Stimulated activated naive CD8-positive, alpha-beta T cell treated with anti-CD3 and anti-CD28 coated beads, Interleukin-15, amount 100 ng/mL, for 72 hours (primary cell): ENCODE measurements at regions not wholly inside any gene's neighbourhood (a gene's known extent, or its start where the extent isn't known, plus 50 kb on each side); places are given as distances from the start of the nearest gene placed in this dataset.
"Not testable (repeated sequence)": the region's sequence is repeated elsewhere in the genome, so short reads cannot be mapped to it uniquely, and the experiment has no call there.

Source experiments
- ATAC-seq: fragments of 150-1000 bp; cut with Tn5 transposase; 2 replicates; pipeline ENCODE4 v1.10.0; 2021; ENCODE audit warnings: mild to moderate bottlenecking, moderate library complexity
- DNase-seq, 2 donors: peaks; one replicate each; pipeline ENCODE4 v3.0.0; 2021 to 2022
- H3K27ac Mint-ChIP-seq, 2 donors: one replicate each; pipeline ENCODE4 v1.8.0; 2022; ENCODE audit warnings: mild to moderate bottlenecking in 2 of 2, mixed read lengths in 2 of 2, moderate library complexity in 2 of 2
- H3K27me3 Mint-ChIP-seq: one replicate; pipeline ENCODE4 v1.8.0; 2022; ENCODE audit warnings: mixed read lengths
- H3K4me1 Mint-ChIP-seq: one replicate; pipeline ENCODE4 v1.8.0; 2022; ENCODE audit warnings: mild to moderate bottlenecking, mixed read lengths
- H3K4me3 Mint-ChIP-seq, 2 donors: one replicate each; pipeline ENCODE4 v1.8.0; 2022; ENCODE audit warnings: mild to moderate bottlenecking in 2 of 2, mixed read lengths in 2 of 2, moderate library complexity in 1 of 2
- H3K9me3 Mint-ChIP-seq, 2 donors: one replicate each; pipeline ENCODE4 v1.8.0; 2022; ENCODE audit warnings: mixed read lengths in 2 of 2

GRCh38 chr1:182159443-182159842, 97.9 kb upstream of the ZNF648 start:
- DNase-seq = no peak
- H3K9me3 Mint-ChIP-seq = peaks cover 5 to 10% of the 10 kb centered on the region in 2 donors
- H3K4me3 Mint-ChIP-seq = no peak overlapping the region
- no peak overlapping the region for H3K27ac Mint-ChIP-seq
- no peaks in the 10 kb centered on the region for H3K4me1 Mint-ChIP-seq
- no peaks in the 10 kb centered on the region for H3K27me3 Mint-ChIP-seq
- ATAC-seq = no peak

GRCh38 chr1:182157187-182157586, 95.7 kb upstream of the ZNF648 start:
- no peak for ATAC-seq
- Mint-ChIP-seq H3K27ac (no peak overlapping the region), H3K27me3 (no peaks in the 10 kb centered on the region), H3K9me3 (peaks cover 5 to 10% of the 10 kb centered on the region in 2 donors), H3K4me3 (no peak overlapping the region), H3K4me1 (peaks cover 11% of the 10 kb centered on the region)
- no peak for DNase-seq

GRCh38 chr1:182154425-182154824, 92.9 kb upstream of the ZNF648 start:
- H3K4me3 Mint-ChIP-seq, DNase-seq, H3K27ac Mint-ChIP-seq, ATAC-seq, H3K27me3 Mint-ChIP-seq: not testable (repeated sequence)
- H3K9me3 Mint-ChIP-seq = peaks cover 5 to 10% of the 10 kb centered on the region in 2 donors
- peaks cover 16% of the 10 kb centered on the region for H3K4me1 Mint-ChIP-seq

GRCh38 chr1:182149411-182149965, 88.0 kb upstream of the ZNF648 start:
- H3K27me3 Mint-ChIP-seq = no peaks in the 10 kb centered on the region
- peak; percentile 86 for ATAC-seq

GRCh38 chr1:182147951-182148350, 86.4 kb upstream of the ZNF648 start:
- ATAC-seq (no peak), DNase-seq (no peak)
- H3K27me3 Mint-ChIP-seq = peaks cover 15% of the 10 kb centered on the region
- H3K4me1 Mint-ChIP-seq = peaks cover 31% of the 10 kb centered on the region
- H3K9me3 Mint-ChIP-seq = no peaks in the 10 kb centered on the region
- H3K4me3 Mint-ChIP-seq = no peak overlapping the region
- no peak overlapping the region for H3K27ac Mint-ChIP-seq

More at GRCh38 chr1:182149411-182149965, 88.0 kb upstream of the ZNF648 start:
- Mint-ChIP-seq H3K4me3 (no peak overlapping the region), H3K4me1 (peaks cover 34% of the 10 kb centered on the region), H3K27ac (peak overlapping the region; percentile 78 to 87), H3K9me3 (no peaks in the 10 kb centered on the region)
- DNase-seq = peak in 1 of 2 donors; percentile 23

- Mint-ChIP-seq H3K27ac (no peak overlapping the region), H3K4me1 (peaks cover 28% of the 10 kb centered on the region), H3K4me3 (no peak overlapping the region), H3K27me3 (peaks cover 22% of the 10 kb centered on the region), H3K9me3 (no peaks in the 10 kb centered on the region)
- DNase-seq = no peak
- peak; percentile 13 for ATAC-seq
These were observed 85.8 kb upstream of the ZNF648 start for GRCh38 chr1:182147136-182147820.

GRCh38 chr1:182146286-182146685, 84.8 kb upstream of the ZNF648 start:
- DNase-seq (no peak), ATAC-seq (no peak)
- H3K4me3 Mint-ChIP-seq = no peak overlapping the region
- H3K4me1 Mint-ChIP-seq = peaks cover 28% of the 10 kb centered on the region
- peak overlapping the region in 1 of 2 donors; percentile 72 for H3K27ac Mint-ChIP-seq
- H3K9me3 Mint-ChIP-seq = no peaks in the 10 kb centered on the region
- H3K27me3 Mint-ChIP-seq = peaks cover 24% of the 10 kb centered on the region

GRCh38 chr1:182145441-182145840, 83.9 kb upstream of the ZNF648 start:
- peaks cover 28% of the 10 kb centered on the region for H3K4me1 Mint-ChIP-seq
- no peak overlapping the region for H3K27ac Mint-ChIP-seq
- no peak overlapping the region for H3K4me3 Mint-ChIP-seq
- H3K27me3 Mint-ChIP-seq = peaks cover 31% of the 10 kb centered on the region
- H3K9me3 Mint-ChIP-seq = no peaks in the 10 kb centered on the region
- no peak for DNase-seq
- ATAC-seq = no peak

- no peak overlapping the region for H3K4me3 Mint-ChIP-seq
- H3K4me1 Mint-ChIP-seq = peaks cover 25% of the 10 kb centered on the region
- DNase-seq (no peak), ATAC-seq (no peak)
- no peaks in the 10 kb centered on the region for H3K9me3 Mint-ChIP-seq
- H3K27me3 Mint-ChIP-seq = peaks cover 32% of the 10 kb centered on the region
- no peak overlapping the region for H3K27ac Mint-ChIP-seq
These were observed 83.1 kb upstream of the ZNF648 start for GRCh38 chr1:182144646-182145030.

- ATAC-seq = peak; percentile 16
- H3K27me3 Mint-ChIP-seq = peaks cover 32% of the 10 kb centered on the region
- peaks cover 19% of the 10 kb centered on the region for H3K4me1 Mint-ChIP-seq
- DNase-seq = no peak
- H3K4me3 Mint-ChIP-seq = no peak overlapping the region
- no peak overlapping the region for H3K27ac Mint-ChIP-seq
- H3K9me3 Mint-ChIP-seq = no peaks in the 10 kb centered on the region
These were observed 82.5 kb upstream of the ZNF648 start for GRCh38 chr1:182143825-182144645.

GRCh38 chr1:182143154-182143657, 81.7 kb upstream of the ZNF648 start:
- H3K27ac Mint-ChIP-seq = no peak overlapping the region
- ATAC-seq (peak; percentile 58), DNase-seq (peak; percentile 76 to 81)
- H3K4me1 Mint-ChIP-seq = peaks cover 14% of the 10 kb centered on the region
- H3K9me3 Mint-ChIP-seq = no peaks in the 10 kb centered on the region
- peaks cover 32% of the 10 kb centered on the region for H3K27me3 Mint-ChIP-seq
- H3K4me3 Mint-ChIP-seq = no peak overlapping the region

- no peak overlapping the region for H3K27ac Mint-ChIP-seq
- no peak overlapping the region for H3K4me3 Mint-ChIP-seq
- ATAC-seq (no peak), DNase-seq (no peak)
- no peaks in the 10 kb centered on the region for H3K9me3 Mint-ChIP-seq
- peaks cover 32% of the 10 kb centered on the region for H3K27me3 Mint-ChIP-seq
- H3K4me1 Mint-ChIP-seq = peaks cover 14% of the 10 kb centered on the region
These were observed 81.1 kb upstream of the ZNF648 start for GRCh38 chr1:182142621-182143020.

- H3K27ac Mint-ChIP-seq = no peak overlapping the region
- H3K4me3 Mint-ChIP-seq = no peak overlapping the region
- DNase-seq (no peak), ATAC-seq (no peak)
- H3K27me3 Mint-ChIP-seq = peaks cover 32% of the 10 kb centered on the region
- peaks cover 22% of the 10 kb centered on the region for H3K4me1 Mint-ChIP-seq
- no peaks in the 10 kb centered on the region for H3K9me3 Mint-ChIP-seq
These were observed 79.5 kb upstream of the ZNF648 start for GRCh38 chr1:182141040-182141439.

- peaks cover 32% of the 10 kb centered on the region for H3K27me3 Mint-ChIP-seq
- DNase-seq (no peak), ATAC-seq (no peak)
- peaks cover 8 to 9% of the 10 kb centered on the region in 2 donors for H3K9me3 Mint-ChIP-seq
- no peak overlapping the region for H3K4me3 Mint-ChIP-seq
- no peak overlapping the region for H3K27ac Mint-ChIP-seq
- peaks cover 18% of the 10 kb centered on the region for H3K4me1 Mint-ChIP-seq
These were observed 78.0 kb upstream of the ZNF648 start for GRCh38 chr1:182139496-182139895.

GRCh38 chr1:182137546-182137945, 76.0 kb upstream of the ZNF648 start:
- DNase-seq (no peak), ATAC-seq (no peak)
- H3K27ac Mint-ChIP-seq = no peak overlapping the region
- H3K27me3 Mint-ChIP-seq = peaks cover 13% of the 10 kb centered on the region
- H3K4me3 Mint-ChIP-seq = no peak overlapping the region
- H3K9me3 Mint-ChIP-seq = peaks cover 19% of the 10 kb centered on the region in 2 donors
- peaks cover 13% of the 10 kb centered on the region for H3K4me1 Mint-ChIP-seq

- Mint-ChIP-seq H3K9me3 (peaks cover 19% of the 10 kb centered on the region in 2 donors), H3K27me3 (peaks cover 6% of the 10 kb centered on the region), H3K27ac (no peak overlapping the region), H3K4me3 (no peak overlapping the region), H3K4me1 (peaks cover 13% of the 10 kb centered on the region)
- DNase-seq = no peak
- ATAC-seq = no peak
These were observed 74.4 kb upstream of the ZNF648 start for GRCh38 chr1:182135946-182136345.
